OCI-LY1 (cell line): ENCODE measurements at regions not wholly inside any gene's neighbourhood (a gene's known extent, or its start where the extent isn't known, plus 50 kb on each side); places are given as distances from the start of the nearest gene placed in this dataset.

Experiments
- H2AFZ ChIP-seq: fragments of 200-600 bp; sonication (generic), shearing (Covaris generic); 2 replicates; pipeline ENCODE4 v1.6.0; 2014; ENCODE audit warnings: antibody characterized with exemption, mild to moderate bottlenecking, low read length
- H3F3A ChIP-seq: fragments of 200-600 bp; sonication (generic), shearing (Covaris generic); 2 replicates; pipeline ENCODE4 v1.6.0; 2014; ENCODE audit warnings: mild to moderate bottlenecking, antibody characterized with exemption, low read length, moderate library complexity; ENCODE audit not compliant: insufficient read depth
- H3K27ac ChIP-seq: fragments of 200-600 bp; sonication (generic); 2 replicates; pipeline ENCODE4 v1.5.1; 2014; ENCODE audit warnings: low read length, mixed run types, mild to moderate bottlenecking, low read depth; ENCODE audit not compliant: poor library complexity, severe bottlenecking
- H3K27me3 ChIP-seq: fragments of 200-600 bp; sonication (generic); 2 replicates; pipeline ENCODE4 v1.6.0; 2014; ENCODE audit warnings: antibody characterized with exemption, mild to moderate bottlenecking, low read length, moderate library complexity; ENCODE audit not compliant: insufficient read depth
- H3K36me3 ChIP-seq: fragments of 200-600 bp; sonication (generic); 2 replicates; pipeline ENCODE4 v1.6.1; 2014; ENCODE audit warnings: mild to moderate bottlenecking, antibody characterized with exemption, low read length, moderate library complexity, mixed read lengths; ENCODE audit not compliant: insufficient read depth
- H3K4me1 ChIP-seq: fragments of 200-600 bp; sonication (generic); 2 replicates; pipeline ENCODE4 v1.5.1; 2014; ENCODE audit warnings: mild to moderate bottlenecking, low read length, moderate library complexity; ENCODE audit not compliant: insufficient read depth, severe bottlenecking
- H3K4me2 ChIP-seq: fragments of 200-600 bp; sonication (generic), shearing (Covaris generic); 2 replicates; pipeline ENCODE4 v1.6.1; 2014; ENCODE audit warnings: low read length
- H3K4me3 ChIP-seq: fragments of 200-600 bp; sonication (generic); 2 replicates; pipeline ENCODE4 v1.5.1; 2014; ENCODE audit warnings: low read length, low read depth, mild to moderate bottlenecking, mixed read lengths; ENCODE audit not compliant: poor library complexity, severe bottlenecking
- H3K79me2 ChIP-seq: fragments of 200-600 bp; shearing (Covaris generic); 2 replicates; pipeline ENCODE4 v1.6.1; 2016; ENCODE audit warnings: mixed run types, low read length, mixed read lengths; ENCODE audit not compliant: insufficient read depth
- H3K9ac ChIP-seq: fragments of 200-600 bp; sonication (generic), shearing (Covaris generic); 2 replicates; pipeline ENCODE4 v1.6.1; 2014; ENCODE audit warnings: mild to moderate bottlenecking, low read length, mixed read lengths
- H3K9me2 ChIP-seq: fragments of 200-600 bp; sonication (generic), shearing (Covaris generic); 2 replicates; pipeline ENCODE4 v1.6.1; 2014; ENCODE audit warnings: low read depth, mild to moderate bottlenecking, low read length, mixed read lengths
- H3K9me3 ChIP-seq: fragments of 200-600 bp; shearing (Covaris generic); 2 replicates; pipeline ENCODE4 v1.6.1; 2014; ENCODE audit warnings: low read length, mixed read lengths
- H4K20me1 ChIP-seq: fragments of 200-600 bp; sonication (generic), shearing (Covaris generic); 2 replicates; pipeline ENCODE4 v1.6.0; 2016; ENCODE audit warnings: mild to moderate bottlenecking, low read length; ENCODE audit not compliant: insufficient read depth
- CTCF ChIP-seq: fragments of 200-600 bp; sonication (generic), shearing (Covaris generic); IDR thresholded peaks from 2 replicates; pipeline ENCODE4 v1.5.1; 2017; ENCODE audit warnings: mild to moderate bottlenecking, antibody characterized with exemption, low read length, moderate library complexity, mixed read lengths
- EZH2 ChIP-seq: fragments of 200-600 bp; sonication (generic), shearing (Covaris generic); IDR thresholded peaks from 2 replicates; pipeline ENCODE4 v1.8.0; 2017; ENCODE audit warnings: borderline replicate concordance, mixed run types, mild to moderate bottlenecking, antibody characterized with exemption, low read length, moderate library complexity, mixed read lengths

- no peaks in the 10 kb centered on the region for H3K36me3 ChIP-seq
- H3K9me2 ChIP-seq, result no peaks in the 10 kb centered on the region
- no peak overlapping the region for H3K27ac ChIP-seq
- no peaks in the 10 kb centered on the region for H3K4me1 ChIP-seq
- H4K20me1 ChIP-seq, result no peaks in the 10 kb centered on the region
- H3K9ac ChIP-seq, result no peak overlapping the region
- no peak for TF ChIP-seq CTCF
- no peak for TF ChIP-seq EZH2
- no peaks in the 10 kb centered on the region for H3K9me3 ChIP-seq
- no peaks in the 10 kb centered on the region for H3K27me3 ChIP-seq
- H3K79me2 ChIP-seq, result no peaks in the 10 kb centered on the region
- H3F3A ChIP-seq, result no peaks in the 10 kb centered on the region
- no peak overlapping the region for H3K4me2 ChIP-seq
- H3K4me3 ChIP-seq, result no peak overlapping the region
- no peak overlapping the region for H2AFZ ChIP-seq
Measured at GRCh38 chr4:176939445-176939844, 146.7 kb upstream of the VEGFC start.

GRCh38 chr4:176945334-176945733 lies 152.6 kb upstream of the VEGFC start:
- H3K27ac ChIP-seq, result no peak overlapping the region
- H3K4me2 ChIP-seq, result no peak overlapping the region
- TF ChIP-seq CTCF (no peak), EZH2 (no peak)
- H3K9me3 ChIP-seq, result no peaks in the 10 kb centered on the region
- H2AFZ ChIP-seq, result no peak overlapping the region
- H3F3A ChIP-seq, result no peaks in the 10 kb centered on the region
- no peaks in the 10 kb centered on the region for H3K9me2 ChIP-seq
- no peaks in the 10 kb centered on the region for H4K20me1 ChIP-seq
- no peaks in the 10 kb centered on the region for H3K79me2 ChIP-seq
- H3K36me3 ChIP-seq, result no peaks in the 10 kb centered on the region
- no peak overlapping the region for H3K9ac ChIP-seq
- no peak overlapping the region for H3K4me3 ChIP-seq
- no peaks in the 10 kb centered on the region for H3K27me3 ChIP-seq
- no peaks in the 10 kb centered on the region for H3K4me1 ChIP-seq

- H3K9me2 ChIP-seq, result no peaks in the 10 kb centered on the region
- H3K27me3 ChIP-seq, result no peaks in the 10 kb centered on the region
- no peaks in the 10 kb centered on the region for H3K79me2 ChIP-seq
- H3K9me3 ChIP-seq, result no peaks in the 10 kb centered on the region
- H3K27ac ChIP-seq, result no peak overlapping the region
- H4K20me1 ChIP-seq, result no peaks in the 10 kb centered on the region
- no peak overlapping the region for H3K9ac ChIP-seq
- H3K4me3 ChIP-seq, result no peak overlapping the region
- H3K36me3 ChIP-seq, result no peaks in the 10 kb centered on the region
- no peaks in the 10 kb centered on the region for H3F3A ChIP-seq
- H2AFZ ChIP-seq, result no peak overlapping the region
- no peak for TF ChIP-seq EZH2
- no peak for TF ChIP-seq CTCF
- no peak overlapping the region for H3K4me2 ChIP-seq
- no peaks in the 10 kb centered on the region for H3K4me1 ChIP-seq
Measured at GRCh38 chr4:176949029-176949428, 156.3 kb upstream of the VEGFC start.
